H9 (cell line): ENCODE measurements at regions not wholly inside any gene's neighbourhood (a gene's known extent, or its start where the extent isn't known, plus 50 kb on each side); places are given as distances from the start of the nearest gene placed in this dataset.

ENCODE experiments used
- DNase-seq: peaks from one replicate; pipeline ENCODE4 v3.0.0-alpha.2; 2017
- H2AFZ ChIP-seq: one replicate; pipeline ENCODE4 v1.6.1; 2013; ENCODE audit warnings: mild to moderate bottlenecking, low read length, control low read depth, moderate library complexity
- H2AK5ac ChIP-seq: 2 replicates; pipeline ENCODE4 v1.6.1; 2013; ENCODE audit warnings: low read length, control low read depth, mixed read lengths; ENCODE audit not compliant: insufficient read length
- H2BK120ac ChIP-seq: one replicate; pipeline ENCODE4 v1.6.1; 2013; ENCODE audit warnings: low read depth, mild to moderate bottlenecking, low read length, control low read depth, inconsistent platforms; ENCODE audit not compliant: poor library complexity, severe bottlenecking
- H2BK12ac ChIP-seq: 2 replicates; pipeline ENCODE4 v1.6.1; 2013; ENCODE audit warnings: low read length, control low read depth, mixed read lengths, low read depth; ENCODE audit not compliant: insufficient read length
- H2BK15ac ChIP-seq: 2 replicates; pipeline ENCODE4 v1.6.1; 2013; ENCODE audit warnings: low read depth, low read length, control low read depth
- H2BK20ac ChIP-seq: one replicate; pipeline ENCODE4 v1.6.1; 2013; ENCODE audit warnings: low read depth, mild to moderate bottlenecking, low read length, control low read depth, inconsistent platforms; ENCODE audit not compliant: poor library complexity, severe bottlenecking
- H2BK5ac ChIP-seq: 2 replicates; pipeline ENCODE4 v1.6.1; 2013; ENCODE audit warnings: low read length, control low read depth, mixed read lengths; ENCODE audit not compliant: insufficient read length
- H3K14ac ChIP-seq: 2 replicates; pipeline ENCODE4 v1.6.1; 2013; ENCODE audit warnings: low read length, control low read depth; ENCODE audit not compliant: insufficient read depth
- H3K18ac ChIP-seq: 2 replicates; pipeline ENCODE4 v1.6.1; 2013; ENCODE audit warnings: low read depth, mild to moderate bottlenecking, mixed read lengths, low read length, control low read depth; ENCODE audit not compliant: insufficient read length
- H3K23ac ChIP-seq: 2 replicates; pipeline ENCODE4 v1.6.1; 2013; ENCODE audit warnings: low read length, control low read depth, mixed read lengths, low read depth; ENCODE audit not compliant: insufficient read length
- H3K23me2 ChIP-seq: 2 replicates; pipeline ENCODE4 v1.6.1; 2013; ENCODE audit warnings: low read depth, mild to moderate bottlenecking, mixed read lengths, low read length, control low read depth; ENCODE audit not compliant: insufficient read length, poor library complexity, severe bottlenecking
- H3K27ac ChIP-seq: 2 replicates; pipeline ENCODE4 v1.5.1; 2013; ENCODE audit warnings: low read length, control low read depth, mixed read lengths, low read depth; ENCODE audit not compliant: insufficient read length
- H3K27me3 ChIP-seq: 2 replicates; pipeline ENCODE4 v1.6.1; 2013; ENCODE audit warnings: low read length, control low read depth, inconsistent platforms; ENCODE audit not compliant: insufficient read depth
- H3K4ac ChIP-seq: 2 replicates; pipeline ENCODE4 v1.6.1; 2013; ENCODE audit warnings: low read depth, mild to moderate bottlenecking, control low read depth, inconsistent platforms, low read length, moderate library complexity
- H3K4me1 ChIP-seq: 2 replicates; pipeline ENCODE4 v1.6.1; 2013; ENCODE audit warnings: low read length, control low read depth, inconsistent platforms; ENCODE audit not compliant: insufficient read depth
- H3K4me2 ChIP-seq: 2 replicates; pipeline ENCODE4 v1.6.1; 2013; ENCODE audit warnings: low read length, control low read depth, mixed read lengths; ENCODE audit not compliant: insufficient read length, insufficient read depth
- H3K56ac ChIP-seq: 2 replicates; pipeline ENCODE4 v1.6.1; 2013; ENCODE audit warnings: low read depth, mild to moderate bottlenecking, mixed read lengths, low read length, control low read depth; ENCODE audit not compliant: insufficient read length
- H3K79me1 ChIP-seq: 2 replicates; pipeline ENCODE4 v1.6.1; 2013; ENCODE audit warnings: low read depth, mild to moderate bottlenecking, moderate library complexity, low read length, control low read depth, inconsistent platforms; ENCODE audit not compliant: insufficient read depth, poor library complexity, severe bottlenecking
- H3K79me2 ChIP-seq: 2 replicates; pipeline ENCODE4 v1.6.1; 2013; ENCODE audit warnings: low read length, control low read depth, inconsistent platforms; ENCODE audit not compliant: insufficient read depth
- H3K9ac ChIP-seq: 2 replicates; pipeline ENCODE4 v1.6.1; 2013; ENCODE audit warnings: low read length, control low read depth, mixed read lengths; ENCODE audit not compliant: insufficient read length; ENCODE audit errors: extremely low read depth
- H3K9me3 ChIP-seq: one replicate; pipeline ENCODE4 v1.6.1; 2013; ENCODE audit warnings: low read depth, low read length, inconsistent platforms; ENCODE audit not compliant: control insufficient read depth
- H3T11ph ChIP-seq: one replicate; pipeline ENCODE4 v1.6.1; 2013; ENCODE audit warnings: mild to moderate bottlenecking, low read length, control low read depth, inconsistent platforms
- H4K20me1 ChIP-seq: one replicate; pipeline ENCODE4 v1.6.1; 2013; ENCODE audit not compliant: control insufficient read depth, insufficient read length, insufficient read depth
- H4K5ac ChIP-seq: 2 replicates; pipeline ENCODE4 v1.6.1; 2013; ENCODE audit warnings: low read depth, mild to moderate bottlenecking, mixed read lengths, low read length, control low read depth; ENCODE audit not compliant: insufficient read length
- H4K8ac ChIP-seq: replicated peaks from 2 replicates; pipeline ENCODE4 v1.6.1; 2013; ENCODE audit warnings: low read length, control low read depth, mixed read lengths, low read depth; ENCODE audit not compliant: insufficient read length
- H4K91ac ChIP-seq: 2 replicates; pipeline ENCODE4 v1.6.1; 2013; ENCODE audit warnings: low read depth, mild to moderate bottlenecking, moderate library complexity, mixed read lengths, low read length, control low read depth; ENCODE audit not compliant: insufficient read length
- H3K27ac Mint-ChIP-seq, 3 experiments: 2 replicates in 2 of 3; 3 replicates in 1 of 3; pipeline ENCODE4 v1.8.0; 2020 to 2021; ENCODE audit warnings: mixed read lengths in 3 of 3, mild to moderate bottlenecking in 1 of 3, moderate library complexity in 1 of 3
- H3K27me3 Mint-ChIP-seq: 2 replicates; pipeline ENCODE4 v1.8.0; 2021; ENCODE audit warnings: low read depth, mild to moderate bottlenecking, moderate library complexity, mixed read lengths
- H3K36me3 Mint-ChIP-seq, 3 experiments: 2 replicates in 2 of 3; 3 replicates in 1 of 3; pipeline ENCODE4 v1.8.0; 2020 to 2021; ENCODE audit warnings: low read depth in 3 of 3, mixed read lengths in 3 of 3; ENCODE audit not compliant: insufficient read depth in 1 of 3
- H3K4me1 Mint-ChIP-seq, 2 experiments: 2 replicates each; pipeline ENCODE4 v1.8.0; 2020; ENCODE audit warnings: mixed read lengths in 2 of 2
- H3K4me3 Mint-ChIP-seq, 2 experiments: 2 replicates in 1 of 2; 3 replicates in 1 of 2; pipeline ENCODE4 v1.8.0; 2020 to 2021; ENCODE audit warnings: mild to moderate bottlenecking in 2 of 2, mixed read lengths in 2 of 2, moderate library complexity in 1 of 2
- H3K9me3 Mint-ChIP-seq, 2 experiments: 2 replicates in 1 of 2; 3 replicates in 1 of 2; pipeline ENCODE4 v1.8.0; 2020; ENCODE audit warnings: mild to moderate bottlenecking in 2 of 2, mixed read lengths in 2 of 2, moderate library complexity in 1 of 2
- CTCF ChIP-seq: fragments of 200-600 bp; sonication (generic); conservative IDR thresholded peaks from 3 replicates; pipeline ENCODE4 v1.8.0; 2021; ENCODE audit warnings: antibody characterized with exemption, mild to moderate bottlenecking
- WGBS: extraction: QIAGEN DNeasy Blood & Tissue Kit; methylation state at CpG from one replicate; pipeline ENCODE4 v1.1.7; 2013; ENCODE audit warnings: missing lambda C conversion rate, low lambda C conversion rate, mixed read lengths; ENCODE audit not compliant: insufficient read length; ENCODE audit errors: extremely low coverage; 5-methylcytosine and 5-hydroxymethylcytosine counted together

- WGBS, result no CpG with 5 or more reads among the region's 2 CpGs
- no peak overlapping the region for H4K91ac ChIP-seq
- no peak overlapping the region for H4K8ac ChIP-seq
- Mint-ChIP-seq H3K36me3 (no peaks in the 10 kb centered on the region), H3K4me1 (peaks cover 2 to 9% of the 10 kb centered on the region in 2 experiments; a peak in 1 of 4 replicates), H3K27ac (no peak overlapping the region), H3K4me3 (no peak overlapping the region), H3K9me3 (no peaks in the 10 kb centered on the region), H3K27me3 (no peaks in the 10 kb centered on the region)
- no peak overlapping the region for H3T11ph ChIP-seq
- H3K79me1 ChIP-seq, result no peaks in the 10 kb centered on the region
- H3K4me2 ChIP-seq, result no peak overlapping the region
- H4K5ac ChIP-seq, result no peak overlapping the region
- H3K4ac ChIP-seq, result no peak overlapping the region
- H3K9me3 ChIP-seq, result no peaks in the 10 kb centered on the region
- DNase-seq, result no peak
- H3K9ac ChIP-seq, result no peak overlapping the region
- no peak for TF ChIP-seq CTCF
- H2BK15ac ChIP-seq, result no peak overlapping the region
- H2AFZ ChIP-seq, result no peak overlapping the region
- no peak overlapping the region for H2BK12ac ChIP-seq
- no peak overlapping the region for H2BK20ac ChIP-seq
- no peaks in the 10 kb centered on the region for H3K27me3 ChIP-seq
- H3K79me2 ChIP-seq, result no peaks in the 10 kb centered on the region
- H3K56ac ChIP-seq, result no peak overlapping the region
- H3K14ac ChIP-seq, result no peak overlapping the region
- no peak overlapping the region for H2BK5ac ChIP-seq
- H3K23ac ChIP-seq, result no peak overlapping the region
- H3K27ac ChIP-seq, result no peak overlapping the region
- no peak overlapping the region for H3K18ac ChIP-seq
- H3K4me1 ChIP-seq, result no peaks in the 10 kb centered on the region
- H3K23me2 ChIP-seq, result no peaks in the 10 kb centered on the region
- H4K20me1 ChIP-seq, result no peaks in the 10 kb centered on the region
- no peak overlapping the region for H2AK5ac ChIP-seq
- no peak overlapping the region for H2BK120ac ChIP-seq
Observed at GRCh38 chr2:159879051-159879604, 81.1 kb upstream of the CD302 start.
